Medulla oblongata (tissue), 1 donor: ENCODE measurements at regions not wholly inside any gene's neighbourhood (a gene's known extent, or its start where the extent isn't known, plus 50 kb on each side); places are given as distances from the start of the nearest gene placed in this dataset.
"Not testable (repeated sequence)": the region's sequence is repeated elsewhere in the genome, so short reads cannot be mapped to it uniquely, and the experiment has no call there.

Experiments used
- DNase-seq: peaks from one replicate; pipeline ENCODE4 v3.0.0-alpha.2; 2015; ENCODE audit errors: extremely low spot score

DNA sequence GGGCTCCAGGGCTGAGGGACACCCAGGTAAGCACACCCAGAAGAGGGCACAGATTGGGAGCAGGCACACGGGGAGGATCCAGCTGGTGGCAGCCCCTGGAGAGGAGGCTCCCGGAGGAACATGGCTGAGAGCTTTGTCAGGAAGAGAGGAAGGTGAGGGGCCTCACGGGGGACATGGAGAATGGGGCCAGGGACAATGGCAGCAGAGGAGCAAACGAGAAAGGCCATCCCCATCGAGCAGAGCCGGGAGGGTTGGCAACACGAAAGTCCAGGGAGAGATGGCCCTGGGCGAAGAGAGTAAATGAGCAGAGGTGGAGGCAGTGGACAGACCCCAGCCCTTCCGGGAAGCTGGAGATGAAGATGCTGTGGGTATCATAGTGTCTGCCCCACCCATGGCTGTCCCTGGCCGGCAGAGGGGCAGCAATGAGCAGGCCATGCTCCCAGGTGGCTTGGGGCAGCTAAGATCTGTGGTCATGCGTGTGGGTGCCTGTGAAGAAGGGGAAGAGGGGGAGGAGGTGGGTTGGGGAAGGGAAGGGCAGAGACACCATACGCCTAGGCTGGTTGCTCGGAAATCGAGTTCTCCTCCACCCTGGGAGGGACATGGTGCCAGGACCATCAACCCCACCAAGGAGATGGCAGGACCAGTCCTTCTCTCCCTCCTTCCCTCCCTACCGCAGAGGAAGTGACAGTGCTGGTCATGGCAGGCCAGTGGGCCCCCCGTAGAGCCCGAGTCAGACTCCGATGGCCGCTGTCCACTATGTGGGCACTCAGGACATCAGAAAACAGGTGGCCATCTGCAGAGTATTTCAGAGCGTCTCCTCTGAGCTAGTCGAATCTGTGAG lies 191.7 kb downstream of the NDUFA10 start:
- no peak for DNase-seq

DNA sequence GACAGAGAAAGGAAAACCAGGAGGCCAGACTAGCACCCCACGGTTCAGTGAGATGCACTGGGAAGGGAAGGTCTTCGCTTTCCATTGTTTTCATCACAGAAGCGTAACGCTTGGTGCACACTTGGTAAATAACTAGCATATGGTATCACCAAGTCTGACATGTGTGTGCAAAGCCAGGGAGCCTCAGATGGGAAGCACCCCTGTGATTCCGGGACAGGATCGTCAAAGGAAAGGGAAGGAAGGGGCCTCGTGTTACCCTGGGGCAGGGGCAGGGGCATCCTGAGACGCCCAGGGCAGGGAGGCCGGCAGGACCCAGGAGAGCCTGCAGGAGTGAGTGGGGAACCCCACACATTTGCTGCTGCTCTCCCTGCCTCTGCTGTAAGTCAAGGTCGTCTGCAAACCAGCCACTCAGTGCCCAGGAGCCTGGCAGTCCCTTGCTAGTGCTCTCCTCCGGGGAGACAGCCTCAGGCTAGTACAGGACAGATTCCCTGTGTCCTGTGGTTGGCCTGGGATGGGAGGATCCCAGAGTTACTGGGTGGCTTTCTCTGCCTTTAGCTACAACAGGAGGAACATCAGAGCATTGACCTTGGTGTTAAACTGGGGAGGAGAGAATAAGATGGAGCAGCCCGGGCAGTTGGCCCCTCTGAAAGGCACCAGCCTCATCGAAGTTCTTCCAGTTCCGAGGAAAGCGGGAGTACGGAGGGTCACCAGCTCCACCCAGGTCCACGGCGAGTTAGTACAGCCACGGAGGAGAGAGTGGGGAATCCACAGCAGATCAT lies 192.5 kb downstream of the NDUFA10 start:
- no peak for DNase-seq

DNA sequence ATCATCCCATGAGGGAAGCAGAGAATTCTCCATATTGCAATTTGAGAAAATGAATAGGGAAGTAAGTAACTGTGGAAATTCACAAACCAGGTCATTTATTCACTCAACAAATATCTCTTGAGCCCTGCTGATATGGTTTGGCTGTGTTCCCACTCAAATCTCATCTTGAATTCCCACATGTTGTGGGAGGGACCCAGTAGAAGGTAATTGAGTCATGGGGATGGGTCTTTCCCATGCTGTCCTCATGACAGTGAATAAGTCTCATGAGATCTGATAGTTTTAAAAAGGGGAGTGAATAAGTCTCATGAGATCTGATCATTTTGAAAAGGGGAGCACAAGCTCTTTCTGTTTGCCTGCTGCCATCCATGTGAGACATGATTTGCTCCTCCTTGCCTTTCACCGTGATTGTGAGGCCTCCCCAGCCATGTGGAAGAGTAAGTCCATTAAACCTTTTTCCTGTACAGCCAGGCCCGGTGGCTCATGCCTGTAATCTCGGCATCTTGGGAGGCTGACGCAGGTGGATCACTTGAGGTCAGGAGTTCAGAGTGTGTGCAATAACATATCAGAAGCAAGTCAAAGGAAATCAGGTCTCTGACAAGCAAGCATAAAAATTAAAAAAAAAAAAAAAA lies 193.2 kb downstream of the NDUFA10 start:
- DNase-seq = no peak

DNA sequence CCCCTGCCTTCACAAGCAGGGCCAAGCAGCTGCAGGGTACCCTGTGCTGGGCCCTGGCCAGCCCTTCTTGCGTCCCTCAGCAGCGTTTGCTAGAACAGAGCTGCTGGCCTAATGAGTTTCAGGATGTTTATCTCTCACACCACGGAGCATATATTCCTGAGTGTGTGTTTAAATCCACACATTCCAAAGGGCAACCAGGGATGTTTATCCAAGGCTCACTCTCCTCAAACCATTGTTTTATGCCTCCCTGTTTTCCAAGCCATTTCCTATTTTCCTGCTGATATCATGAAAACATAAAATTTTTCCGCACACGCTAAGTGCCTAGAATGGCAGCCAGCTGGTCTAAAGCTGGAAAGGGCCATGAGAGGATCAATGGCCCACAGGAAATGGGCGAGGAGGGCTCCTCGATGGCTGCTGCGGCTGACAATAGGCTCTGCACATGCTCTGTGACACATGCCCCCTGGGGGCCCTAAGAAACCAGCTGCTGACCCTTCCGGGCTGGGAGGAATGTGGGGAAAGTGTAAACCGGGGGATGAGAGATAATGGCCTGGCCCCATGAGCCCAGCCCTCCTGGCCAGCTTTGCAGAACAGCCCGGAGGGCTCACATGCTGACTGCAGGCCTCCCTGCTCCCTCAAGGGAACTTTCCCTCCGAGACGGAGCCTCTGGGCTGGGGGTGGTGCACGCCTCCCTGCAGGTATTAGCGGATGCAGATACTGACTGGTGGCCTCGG lies 194.0 kb downstream of the NDUFA10 start:
- no peak for DNase-seq

DNA sequence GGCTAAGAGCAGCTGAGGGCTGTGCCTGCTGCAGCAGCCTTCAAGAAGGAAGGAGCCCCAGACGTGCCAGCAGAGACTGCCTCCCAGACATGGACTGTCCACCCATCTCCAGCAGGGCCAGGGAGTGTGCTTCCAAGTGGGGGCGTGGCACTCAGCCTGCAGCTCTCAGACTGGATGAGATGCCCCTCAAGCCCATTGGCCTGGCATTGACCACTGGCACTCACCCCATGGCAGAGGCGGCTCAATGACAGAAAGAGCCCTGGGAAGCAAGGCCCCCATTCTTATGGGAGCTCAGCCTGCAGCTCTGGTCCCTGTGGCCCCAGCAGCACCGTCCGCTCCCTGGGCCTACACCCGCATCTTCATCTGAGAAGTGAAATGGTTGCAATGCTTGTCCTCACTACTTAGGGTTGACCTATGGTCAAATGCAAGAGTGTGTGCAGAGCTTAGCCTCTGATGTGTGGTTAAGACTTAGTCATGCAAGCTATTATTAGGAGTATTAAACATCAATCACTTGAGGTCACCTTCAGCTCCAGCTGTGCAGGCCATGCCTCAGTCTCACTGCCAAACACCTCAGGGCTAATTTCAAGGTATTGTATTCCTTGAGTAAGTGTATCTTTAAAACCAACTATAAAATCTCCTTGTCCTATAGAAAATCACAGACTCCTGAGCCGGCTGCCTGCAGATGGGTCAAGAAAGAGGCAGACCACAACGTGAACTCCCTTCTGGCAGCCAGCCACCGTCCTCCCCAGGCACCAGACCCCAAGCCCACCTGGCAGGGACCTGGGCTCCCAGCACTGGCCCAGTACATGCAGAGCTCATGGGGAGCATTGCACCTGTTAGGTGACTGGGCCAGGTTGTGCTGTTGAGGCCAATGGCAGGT lies 194.8 kb downstream of the NDUFA10 start:
- no peak for DNase-seq

DNA sequence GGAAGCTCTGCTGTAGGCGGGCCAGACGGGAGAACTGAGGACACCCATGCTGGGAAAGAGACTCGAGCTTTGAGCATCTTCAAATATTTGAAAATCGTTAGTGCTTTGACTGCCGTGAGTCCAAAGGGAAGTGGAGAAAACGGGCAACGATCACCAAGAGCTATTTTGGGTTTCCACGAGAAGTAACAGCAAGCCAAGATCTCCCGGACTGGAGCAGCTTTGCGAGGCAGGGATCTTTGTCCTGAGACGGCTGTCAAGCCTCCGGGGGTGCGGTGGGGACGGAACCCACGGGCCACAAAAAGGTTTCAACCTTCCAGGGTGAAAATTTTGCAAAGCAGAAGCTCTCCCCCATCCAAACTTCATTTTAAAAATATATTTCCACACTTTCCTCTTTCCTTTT lies 195.8 kb downstream of the NDUFA10 start:
- DNase-seq = no peak

DNA sequence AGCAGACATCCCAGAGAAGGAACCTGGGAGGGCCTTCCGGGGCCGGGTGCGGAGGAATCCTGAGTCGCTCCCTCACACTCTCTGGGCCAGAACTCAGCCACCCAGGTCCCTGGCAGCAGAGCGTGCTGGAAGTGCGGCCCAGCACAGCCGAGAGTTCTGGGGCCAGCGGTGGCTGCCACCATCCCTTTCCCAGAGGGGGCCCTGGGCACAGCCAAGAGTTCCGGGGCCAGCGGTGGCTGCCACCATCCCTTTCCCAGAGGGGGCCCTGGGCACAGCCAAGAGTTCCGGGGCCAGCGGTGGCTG lies 196.2 kb downstream of the NDUFA10 start:
- DNase-seq = not testable (repeated sequence)

DNA sequence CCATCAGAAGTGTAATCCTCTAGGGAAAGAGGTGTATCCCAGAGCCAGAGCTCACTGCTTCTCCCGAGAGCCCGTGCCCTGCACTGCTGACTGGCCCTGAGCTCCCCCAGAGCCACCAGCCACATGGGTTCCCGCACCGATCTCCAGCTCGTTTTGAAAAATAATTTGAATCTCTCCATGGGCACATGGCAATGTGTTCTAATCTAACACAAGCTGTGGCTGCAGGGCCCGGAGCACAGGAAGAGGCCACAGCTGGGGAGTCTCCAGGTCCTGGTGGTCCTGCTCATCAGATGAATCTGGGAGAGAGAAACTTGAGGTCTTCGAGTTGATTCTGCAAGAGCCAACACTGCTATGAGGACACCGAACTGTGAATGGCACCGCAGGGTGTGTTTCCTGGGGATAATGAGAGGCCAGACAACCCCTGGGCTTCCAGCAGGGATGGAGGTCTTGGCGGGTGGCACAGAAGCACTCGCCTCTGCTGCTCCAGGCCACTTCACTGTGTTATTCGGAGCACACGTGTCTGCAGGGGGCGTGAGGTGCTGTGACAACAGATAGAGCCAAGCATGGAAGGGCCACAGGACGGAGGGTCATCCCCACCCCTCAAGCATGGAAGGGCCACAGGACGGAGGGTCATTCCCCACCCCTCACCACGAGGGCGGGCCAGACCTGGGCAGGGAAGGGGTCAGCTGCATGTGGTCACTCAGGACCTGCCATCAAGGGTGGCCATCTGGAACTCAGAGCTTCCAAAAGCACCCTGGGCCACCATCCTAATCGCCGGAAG lies 196.8 kb downstream of the NDUFA10 start:
- no peak for DNase-seq

DNA sequence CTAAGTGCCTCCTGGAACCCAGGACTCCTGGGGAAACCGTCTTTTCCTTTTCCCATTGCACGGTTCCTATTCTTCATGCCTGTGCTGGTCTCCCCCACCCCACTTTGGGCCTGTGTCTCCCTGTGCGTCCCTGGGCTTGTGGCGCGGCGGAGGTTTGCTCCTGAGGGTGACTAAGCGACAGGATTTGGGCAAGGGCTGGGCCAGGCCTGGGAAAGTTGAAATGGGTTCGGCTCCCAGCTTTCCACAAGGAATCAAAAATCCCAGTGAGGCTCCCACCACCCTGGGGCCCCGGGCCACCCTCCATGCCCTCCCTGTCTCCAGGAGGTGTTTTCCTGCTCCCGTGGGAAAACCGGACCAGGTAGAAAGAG lies 197.6 kb downstream of the NDUFA10 start:
- DNase-seq = no peak

DNA sequence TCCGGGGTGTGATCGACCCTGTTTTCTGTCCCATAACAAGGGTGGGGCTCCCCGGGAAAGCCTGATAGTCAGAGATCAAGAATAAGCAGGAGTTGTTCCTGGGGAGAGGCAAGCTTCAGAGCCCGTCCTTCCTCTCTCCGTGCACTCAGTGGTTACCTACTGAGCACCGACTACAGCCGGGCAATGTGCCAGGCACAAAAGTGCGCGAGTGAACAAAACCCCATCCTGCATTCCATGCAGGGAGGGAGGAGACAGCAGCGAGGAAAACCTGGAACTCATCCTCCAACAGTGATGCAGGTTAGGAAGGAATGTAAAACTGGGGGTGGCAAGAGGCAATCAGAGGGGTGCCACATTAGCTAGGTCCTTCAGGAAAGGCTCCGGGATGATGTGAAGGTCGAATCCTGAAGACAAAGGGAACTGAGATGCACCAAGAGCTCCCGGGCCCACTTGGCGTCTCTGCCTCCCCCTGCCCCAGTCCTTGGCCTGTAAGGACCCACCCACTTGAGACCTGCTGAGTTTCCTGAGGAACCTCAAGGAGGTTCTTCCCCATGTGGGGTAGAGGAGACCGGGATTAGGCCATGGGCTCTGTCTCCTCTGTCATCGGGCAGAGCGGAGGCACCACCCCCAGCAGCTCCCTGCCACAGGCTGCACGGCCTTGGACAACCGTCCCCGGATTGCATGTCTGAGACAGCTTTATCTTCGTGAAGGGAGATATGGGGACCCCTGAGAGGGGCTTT lies 198.2 kb downstream of the NDUFA10 start:
- DNase-seq = no peak

DNA sequence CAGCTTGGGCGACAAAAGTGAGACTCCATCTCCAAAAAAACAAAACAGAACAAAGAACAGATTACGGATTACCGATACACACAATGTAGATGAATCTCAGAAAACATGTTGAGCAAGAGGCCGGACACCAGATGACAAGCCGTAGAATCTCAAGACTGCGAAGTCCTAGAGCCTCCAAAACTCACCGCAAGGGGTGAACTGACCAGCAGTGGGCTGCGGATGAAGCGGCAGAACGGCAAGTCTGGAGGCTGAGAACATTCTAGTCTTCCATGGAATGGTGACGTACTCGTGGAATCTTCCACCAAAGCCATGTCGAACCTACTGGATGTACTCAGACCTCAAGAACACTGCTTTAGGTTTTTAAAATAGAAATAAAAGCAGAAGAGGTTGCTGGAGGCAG lies 198.8 kb downstream of the NDUFA10 start:
- DNase-seq = no peak

DNA sequence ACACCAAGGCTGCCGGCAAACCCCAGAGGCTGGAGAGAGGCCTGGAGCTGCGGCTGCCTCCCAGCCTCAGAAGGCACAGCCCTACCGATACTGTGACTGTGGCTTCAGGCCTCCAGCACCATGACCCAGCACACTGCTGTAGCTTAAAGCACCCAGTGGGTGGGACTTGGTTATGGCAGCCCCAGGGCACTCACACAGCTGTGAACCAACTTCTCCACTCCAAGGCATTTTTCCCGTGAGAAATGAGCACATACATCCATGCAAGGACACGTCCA lies 199.5 kb downstream of the NDUFA10 start:
- no peak for DNase-seq

DNA sequence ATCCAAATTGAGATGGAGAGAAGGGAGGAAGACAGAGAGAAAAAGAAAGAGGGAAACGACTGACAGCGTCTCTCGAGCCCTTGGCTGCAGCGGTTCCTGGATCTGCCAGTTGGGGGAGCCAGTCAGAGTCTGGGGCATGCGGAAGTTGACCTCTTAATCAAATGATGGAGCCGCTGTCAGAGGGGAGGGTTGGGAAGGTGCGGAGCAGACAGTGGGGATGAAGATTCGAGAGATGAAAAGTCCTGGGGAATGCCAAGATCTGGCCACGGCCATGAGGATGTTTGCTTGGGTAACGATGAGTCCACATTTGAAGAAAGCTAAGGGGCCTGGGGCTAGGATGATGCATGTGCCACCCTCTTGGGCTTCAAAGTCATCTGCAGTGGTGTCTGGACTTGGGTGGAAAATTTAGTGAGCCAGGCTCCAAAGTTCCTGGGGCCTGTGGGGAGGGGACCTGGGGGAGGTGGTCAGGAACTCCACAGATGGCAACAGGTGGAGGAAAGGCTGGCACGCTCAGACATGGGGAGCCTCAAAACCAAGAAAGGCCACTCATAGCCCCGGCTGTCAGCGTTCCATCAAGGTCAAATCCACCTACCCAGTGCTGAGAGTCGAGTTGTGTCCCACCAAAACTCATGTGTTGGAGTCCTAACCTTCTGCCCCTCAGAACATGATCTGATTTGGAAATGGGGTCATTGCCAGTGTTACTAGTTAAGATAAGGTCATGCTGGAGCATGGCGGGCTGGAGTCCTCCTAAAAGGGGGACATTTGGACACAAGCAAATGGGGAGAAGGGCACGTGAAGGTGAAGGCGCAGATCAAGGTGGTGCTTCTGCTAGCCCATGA lies 200.1 kb downstream of the NDUFA10 start:
- no peak for DNase-seq

DNA sequence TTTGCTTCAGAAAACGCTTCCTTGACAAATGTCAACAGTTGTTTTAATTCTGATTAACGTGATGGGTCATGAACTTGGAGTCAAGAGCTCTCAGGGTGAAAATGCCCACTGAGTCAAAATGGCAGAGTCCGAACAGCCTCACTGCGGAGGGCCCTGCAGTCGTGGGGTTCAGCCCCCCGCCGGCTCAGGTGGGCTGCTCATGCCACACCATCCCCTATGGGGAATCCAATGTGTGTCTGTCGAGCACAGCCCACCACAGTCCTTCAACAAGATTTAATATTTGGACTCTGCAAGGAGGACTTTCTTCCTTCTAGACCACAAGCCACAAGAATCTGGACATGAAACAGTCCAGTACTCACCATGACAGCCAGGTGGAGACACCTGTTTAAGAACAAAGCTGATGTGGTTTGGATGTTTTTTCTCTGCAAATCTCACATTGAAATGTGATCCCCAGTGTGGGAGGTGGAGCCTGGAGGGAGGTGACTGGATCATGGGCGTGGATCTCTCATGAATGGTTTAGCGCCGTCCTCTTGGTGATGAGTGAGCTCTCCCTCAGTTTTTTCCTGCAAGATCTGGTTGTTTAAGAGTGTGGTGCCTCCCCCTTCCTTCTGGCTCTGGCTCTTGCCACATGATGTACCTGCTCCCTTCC lies 201.0 kb downstream of the NDUFA10 start:
- DNase-seq = no peak

DNA sequence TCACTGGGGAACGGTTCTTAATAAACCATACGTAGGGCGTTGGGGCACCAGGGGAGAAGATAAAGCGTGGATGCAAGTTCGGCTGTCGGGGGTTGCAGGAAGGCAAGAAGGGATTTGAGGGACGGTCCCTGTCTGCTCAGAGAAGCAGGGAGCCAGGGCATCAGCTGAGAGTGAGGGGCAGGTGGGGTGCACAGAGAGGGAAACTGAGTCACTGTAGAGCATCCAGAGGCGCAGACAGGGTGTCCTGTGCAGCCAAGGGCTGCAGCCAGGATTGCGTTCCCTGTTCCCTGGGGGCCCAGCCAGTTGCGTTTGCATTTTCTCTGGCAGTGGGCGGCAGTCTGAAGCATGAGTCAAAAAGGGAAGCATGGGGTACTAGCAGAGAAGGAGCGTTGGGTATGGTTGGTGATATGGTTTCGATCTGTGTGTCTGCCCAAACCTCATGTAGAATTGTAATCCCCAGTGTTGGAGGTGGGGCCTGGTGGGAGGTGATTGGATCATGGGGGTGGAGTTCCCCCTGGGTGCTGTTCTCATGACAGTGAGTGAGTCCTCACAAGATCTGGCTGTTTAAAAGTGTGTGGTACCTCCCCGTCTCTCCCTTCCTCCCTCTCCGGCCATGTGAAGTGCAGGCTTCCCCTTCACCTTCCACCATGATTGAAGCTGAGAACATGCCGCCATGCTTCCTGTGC lies 202.9 kb downstream of the NDUFA10 start:
- DNase-seq = no peak

DNA sequence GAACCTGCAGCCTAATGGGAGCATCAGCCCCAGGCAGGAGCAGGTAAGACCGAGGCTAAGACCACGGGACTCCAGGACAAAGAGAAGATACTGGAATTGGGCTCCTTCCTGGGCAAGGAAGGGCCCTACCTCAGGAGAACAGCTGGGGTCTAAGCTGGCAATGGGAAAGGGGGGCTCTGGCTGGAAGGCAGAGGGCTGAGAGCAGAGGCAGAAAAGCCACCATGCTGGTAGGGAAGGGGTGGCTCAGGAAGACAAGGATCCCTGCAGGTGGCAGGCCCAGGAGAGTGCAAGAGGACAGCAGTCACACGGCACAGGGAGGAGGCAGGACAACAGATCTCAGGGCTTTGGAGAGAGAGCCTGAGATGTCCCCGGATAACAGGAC lies 203.5 kb downstream of the NDUFA10 start:
- DNase-seq = no peak

DNA sequence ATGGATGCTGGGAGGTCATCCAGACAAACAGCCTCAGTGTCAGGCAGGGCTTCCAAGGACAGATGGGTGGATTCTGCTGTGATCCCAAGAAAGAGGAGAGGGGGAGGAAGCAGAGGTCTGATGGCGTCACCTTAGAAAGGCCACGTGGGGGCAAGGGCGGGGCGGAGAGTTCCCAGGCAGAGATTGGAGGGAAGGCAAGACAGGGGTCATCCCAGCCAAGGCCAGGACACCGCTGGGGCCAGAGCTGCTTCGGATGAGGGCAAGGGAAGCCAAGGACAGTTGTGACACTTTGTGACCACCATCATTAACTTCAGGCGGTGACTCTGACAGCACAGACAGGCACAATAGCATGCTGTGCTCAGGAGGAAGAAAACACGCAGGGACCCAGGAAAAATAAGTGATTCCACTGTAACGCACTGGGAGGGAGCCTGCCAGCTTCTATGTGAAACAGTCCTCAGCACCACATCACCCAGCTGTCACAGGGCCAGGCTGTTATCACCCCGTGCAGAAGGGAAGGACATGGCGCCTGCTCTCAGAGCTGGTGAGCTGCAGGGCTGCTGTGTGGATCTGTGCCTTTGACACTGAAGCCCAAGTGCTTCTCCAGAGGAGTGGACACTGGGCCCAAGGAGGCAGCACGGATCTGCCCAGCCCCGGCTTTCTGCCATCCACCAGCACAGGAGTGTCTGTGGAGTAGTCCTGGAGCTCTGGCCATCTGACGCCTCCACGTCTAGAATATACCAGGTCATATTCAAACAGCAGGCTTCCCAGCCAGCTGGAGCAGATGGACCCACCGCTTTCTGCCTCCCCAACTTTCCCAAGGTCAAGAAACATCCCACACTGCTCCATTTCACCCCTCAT lies 204.1 kb downstream of the NDUFA10 start:
- DNase-seq = peak; percentile 27
